Left ventricle myocardium inferior (tissue), 1 donor: ENCODE measurements at regions not wholly inside any gene's neighbourhood (a gene's known extent, or its start where the extent isn't known, plus 50 kb on each side); places are given as distances from the start of the nearest gene placed in this dataset.
"Not testable (repeated sequence)": the region's sequence is repeated elsewhere in the genome, so short reads cannot be mapped to it uniquely, and the experiment has no call there.

Experiments used
- DNase-seq: peaks from one replicate; pipeline ENCODE4 v3.0.0-alpha.2; 2020
- H3K27ac ChIP-seq: fragments of 200-600 bp; replicated peaks from 2 replicates; pipeline ENCODE4 v1.8.0; 2021
- H3K27me3 ChIP-seq: fragments of 200-600 bp; 2 replicates; pipeline ENCODE4 v1.8.0; 2021; ENCODE audit warnings: low read depth
- H3K36me3 ChIP-seq: fragments of 200-600 bp; 2 replicates; pipeline ENCODE4 v1.8.0; 2021
- H3K4me1 ChIP-seq: fragments of 200-600 bp; 2 replicates; pipeline ENCODE4 v1.8.0; 2021
- H3K4me3 ChIP-seq: fragments of 200-600 bp; 2 replicates; pipeline ENCODE4 v1.8.0; 2021; ENCODE audit warnings: mild to moderate bottlenecking, moderate library complexity
- H3K9me3 ChIP-seq: fragments of 200-600 bp; replicated peaks from 2 replicates; pipeline ENCODE4 v1.8.0; 2021
- intact Hi-C: fragments of 100-400 bp; cut with micrococcal nuclease; formaldehyde crosslinking; loops from one replicate; pipeline ENCODE4 v1.11.0; 2022
- TF ChIP-seq, protein P1 (sequence below): fragments of 200-600 bp; IDR thresholded peaks from 2 replicates; pipeline ENCODE4 v1.8.0; 2021; ENCODE audit warnings: antibody characterized with exemption, mild to moderate bottlenecking, borderline replicate concordance
- donor health status: DM: no; HTN: yes; CAD: no; lungs with severe emphysema.

DNA sequence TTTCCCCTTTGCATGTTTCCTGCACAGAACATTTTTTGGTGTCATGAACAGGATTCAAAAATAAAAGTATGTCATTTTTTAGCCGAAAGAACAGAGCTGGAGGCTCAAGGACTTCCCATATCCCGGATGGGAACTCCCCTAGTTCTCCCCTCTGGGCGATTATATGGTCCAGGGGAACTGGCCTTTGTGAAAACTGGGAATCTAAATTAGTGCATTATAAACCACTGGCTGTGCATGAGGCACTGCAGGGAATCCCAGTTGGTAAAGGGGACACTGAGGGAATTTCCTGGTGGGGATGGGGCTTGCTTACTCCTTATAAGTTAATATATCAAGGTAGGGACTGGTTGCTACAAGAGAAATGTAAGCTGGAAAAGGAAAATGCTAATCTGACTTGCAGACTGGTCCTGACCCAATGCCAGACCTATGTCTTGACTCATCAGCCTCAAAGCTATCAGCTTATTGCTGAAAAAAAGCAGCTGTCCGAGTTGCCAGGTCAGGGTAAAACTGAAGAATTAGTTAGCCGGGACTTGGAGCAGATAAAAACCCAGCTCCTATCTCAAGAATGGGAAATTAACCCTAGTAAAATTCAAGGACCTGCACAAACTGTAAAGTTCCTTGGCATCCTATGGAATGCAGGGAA, 122.6 kb downstream of the FCRL5 start:
- Histone ChIP-seq H3K4me3 (no peak overlapping the region), H3K36me3 (no peaks in the 10 kb centered on the region), H3K4me1 (no peaks in the 10 kb centered on the region), H3K9me3 (no peaks in the 10 kb centered on the region), H3K27me3 (peaks cover 4% of the 10 kb centered on the region), H3K27ac (no peak overlapping the region)
- DNase-seq: no peak
- TF ChIP-seq, protein P1, sequence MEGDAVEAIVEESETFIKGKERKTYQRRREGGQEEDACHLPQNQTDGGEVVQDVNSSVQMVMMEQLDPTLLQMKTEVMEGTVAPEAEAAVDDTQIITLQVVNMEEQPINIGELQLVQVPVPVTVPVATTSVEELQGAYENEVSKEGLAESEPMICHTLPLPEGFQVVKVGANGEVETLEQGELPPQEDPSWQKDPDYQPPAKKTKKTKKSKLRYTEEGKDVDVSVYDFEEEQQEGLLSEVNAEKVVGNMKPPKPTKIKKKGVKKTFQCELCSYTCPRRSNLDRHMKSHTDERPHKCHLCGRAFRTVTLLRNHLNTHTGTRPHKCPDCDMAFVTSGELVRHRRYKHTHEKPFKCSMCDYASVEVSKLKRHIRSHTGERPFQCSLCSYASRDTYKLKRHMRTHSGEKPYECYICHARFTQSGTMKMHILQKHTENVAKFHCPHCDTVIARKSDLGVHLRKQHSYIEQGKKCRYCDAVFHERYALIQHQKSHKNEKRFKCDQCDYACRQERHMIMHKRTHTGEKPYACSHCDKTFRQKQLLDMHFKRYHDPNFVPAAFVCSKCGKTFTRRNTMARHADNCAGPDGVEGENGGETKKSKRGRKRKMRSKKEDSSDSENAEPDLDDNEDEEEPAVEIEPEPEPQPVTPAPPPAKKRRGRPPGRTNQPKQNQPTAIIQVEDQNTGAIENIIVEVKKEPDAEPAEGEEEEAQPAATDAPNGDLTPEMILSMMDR: no peak
- intact Hi-C loops: no loop called here

DNA sequence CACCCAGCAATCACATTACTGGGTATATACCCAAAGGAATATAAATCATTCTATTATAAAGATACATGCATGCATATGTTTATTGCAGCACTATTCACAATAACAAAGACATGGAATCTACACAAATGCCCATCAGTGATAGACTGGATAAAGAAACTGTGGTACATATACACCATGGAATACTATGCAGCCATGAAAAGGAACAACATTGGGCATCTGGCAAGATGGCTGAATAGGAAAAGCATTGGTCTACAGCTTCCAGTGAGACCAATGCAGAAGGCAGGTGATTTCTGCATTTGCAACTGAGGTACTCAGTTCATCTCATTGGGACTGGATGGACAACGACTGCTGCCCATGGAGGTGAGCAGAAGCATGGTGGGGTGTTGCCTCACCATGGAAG, 128.6 kb downstream of the FCRL5 start:
- H3K4me1 ChIP-seq, H3K27ac ChIP-seq, H3K4me3 ChIP-seq, DNase-seq, intact Hi-C loops, H3K9me3 ChIP-seq, H3K36me3 ChIP-seq: not testable (repeated sequence)
- H3K27me3 ChIP-seq: peaks cover 34% of the 10 kb centered on the region

DNA sequence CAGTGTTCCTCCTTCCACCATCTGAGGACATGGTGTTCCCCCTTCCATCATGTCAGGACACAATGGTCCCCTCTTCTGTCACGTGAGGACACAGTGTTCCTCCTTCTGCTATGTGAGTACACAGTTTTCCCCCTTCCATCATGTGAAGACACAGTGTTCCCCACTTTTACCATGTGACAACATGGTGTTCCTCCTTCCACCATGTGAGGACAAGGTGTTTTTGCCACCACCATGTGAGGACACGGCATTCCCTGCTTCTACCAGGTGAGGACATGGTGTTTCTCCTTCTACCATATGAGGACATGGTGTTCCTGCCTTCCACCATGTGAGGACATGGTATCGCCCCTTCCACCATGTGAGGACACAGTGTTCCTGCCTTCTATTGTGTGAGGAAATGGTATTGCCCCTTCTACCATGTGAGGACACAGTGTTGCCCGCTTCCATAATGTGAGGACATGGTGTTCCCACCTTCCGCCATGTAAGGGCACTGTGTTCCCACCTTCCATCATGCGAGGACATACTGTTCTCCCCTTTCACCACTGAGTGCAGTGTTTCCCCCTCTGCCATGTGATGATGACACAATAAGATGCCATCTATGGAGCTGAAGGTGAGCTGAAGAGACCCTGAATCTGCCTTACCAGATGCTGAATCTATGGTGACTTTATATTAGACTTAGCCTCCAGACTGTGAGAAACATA, 132.3 kb downstream of the FCRL5 start:
- Histone ChIP-seq H3K4me3 (no peak overlapping the region), H3K27me3 (peaks cover 68% of the 10 kb centered on the region), H3K4me1 (no peaks in the 10 kb centered on the region), H3K9me3 (peaks cover 4% of the 10 kb centered on the region), H3K36me3 (peaks cover 3% of the 10 kb centered on the region), H3K27ac (no peak overlapping the region)
- TF ChIP-seq, protein P1: no peak
- intact Hi-C loops: no loop called here
- no peak for DNase-seq

DNA sequence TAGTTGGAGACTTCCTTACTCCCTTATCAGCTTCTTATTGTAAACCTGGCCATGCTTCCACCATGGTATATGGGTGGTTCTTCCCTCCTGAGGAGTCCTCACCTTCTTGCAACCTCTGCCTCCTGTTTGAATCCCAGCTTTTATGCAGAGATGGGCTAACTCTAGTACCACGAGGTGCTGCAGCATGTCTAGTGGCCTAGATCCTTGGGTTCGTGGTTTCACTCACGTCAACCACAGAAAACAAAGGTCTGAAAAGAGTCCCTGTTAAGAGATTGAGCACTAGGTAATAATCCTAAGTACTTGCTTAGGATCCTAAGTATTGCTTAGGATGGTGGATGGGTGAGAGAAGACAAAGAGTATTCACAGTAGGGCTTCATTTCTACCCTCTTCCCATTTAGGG, 133.7 kb downstream of the FCRL5 start:
- Histone ChIP-seq H3K9me3 (peaks cover under 1% of the 10 kb centered on the region), H3K4me3 (no peak overlapping the region), H3K27me3 (peaks cover 58% of the 10 kb centered on the region), H3K36me3 (no peaks in the 10 kb centered on the region), H3K27ac (no peak overlapping the region), H3K4me1 (no peaks in the 10 kb centered on the region)
- DNase-seq: no peak
- TF ChIP-seq, protein P1: no peak
- intact Hi-C loops: no loop called here

DNA sequence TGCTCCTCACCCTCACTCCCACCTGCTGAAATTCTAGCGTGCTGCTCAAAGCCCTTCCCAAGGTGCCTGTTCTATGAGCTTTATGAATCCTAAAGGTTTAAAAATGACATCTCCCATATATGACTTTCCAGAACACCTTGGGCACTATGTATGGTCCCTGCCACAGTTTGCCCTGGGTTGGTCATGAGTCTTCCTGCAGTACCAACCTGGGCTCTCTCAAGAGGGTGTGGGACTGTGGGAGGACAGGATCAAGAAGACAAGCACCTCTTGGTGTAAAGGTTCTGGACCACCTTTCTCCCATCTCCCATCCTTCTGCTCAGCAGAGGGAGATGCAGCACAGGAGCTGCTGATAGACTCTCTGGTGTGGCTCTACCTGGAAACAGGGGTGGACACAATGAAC, 134.1 kb downstream of the FCRL5 start:
- peaks cover 57% of the 10 kb centered on the region for H3K27me3 ChIP-seq
- no peak for DNase-seq
- TF ChIP-seq, protein P1: no peak
- H3K9me3 ChIP-seq: no peaks in the 10 kb centered on the region
- no peaks in the 10 kb centered on the region for H3K36me3 ChIP-seq
- intact Hi-C loops: no loop called here
- H3K4me1 ChIP-seq: no peaks in the 10 kb centered on the region
- no peak overlapping the region for H3K4me3 ChIP-seq
- no peak overlapping the region for H3K27ac ChIP-seq

DNA sequence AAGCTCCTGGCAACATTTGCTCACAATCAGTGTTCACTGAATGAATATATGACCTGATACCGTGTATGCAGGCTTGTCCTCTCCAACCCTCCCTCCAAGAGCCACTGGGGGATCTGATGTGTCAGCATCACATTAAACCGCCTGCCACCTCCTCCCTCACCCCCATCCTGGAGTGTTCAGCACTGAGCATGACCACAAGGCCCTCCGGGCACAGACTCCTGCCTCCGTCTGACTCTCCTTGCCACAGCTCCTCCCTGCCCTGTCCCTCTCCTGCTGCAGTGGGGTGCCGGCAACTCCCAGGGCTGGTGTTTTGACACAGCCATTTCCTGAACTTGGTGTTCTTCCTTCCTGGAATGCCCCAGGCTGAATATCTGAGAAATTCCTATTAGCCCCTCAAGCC, 136.7 kb downstream of the FCRL5 start:
- intact Hi-C loops: no loop called here
- Histone ChIP-seq H3K36me3 (no peaks in the 10 kb centered on the region), H3K4me3 (no peak overlapping the region), H3K4me1 (no peaks in the 10 kb centered on the region), H3K9me3 (no peaks in the 10 kb centered on the region), H3K27me3 (peaks cover 58% of the 10 kb centered on the region), H3K27ac (no peak overlapping the region)
- no peak for DNase-seq
- TF ChIP-seq, protein P1: no peak
